Ecto neural progenitor cell (in vitro differentiated cells): ENCODE measurements at regions not wholly inside any gene's neighbourhood (a gene's known extent, or its start where the extent isn't known, plus 50 kb on each side); places are given as distances from the start of the nearest gene placed in this dataset.

Experiments used
- DNase-seq: peaks from one replicate; pipeline ENCODE4 v3.0.0-alpha.2; 2018; ENCODE audit warnings: low spot score

DNA sequence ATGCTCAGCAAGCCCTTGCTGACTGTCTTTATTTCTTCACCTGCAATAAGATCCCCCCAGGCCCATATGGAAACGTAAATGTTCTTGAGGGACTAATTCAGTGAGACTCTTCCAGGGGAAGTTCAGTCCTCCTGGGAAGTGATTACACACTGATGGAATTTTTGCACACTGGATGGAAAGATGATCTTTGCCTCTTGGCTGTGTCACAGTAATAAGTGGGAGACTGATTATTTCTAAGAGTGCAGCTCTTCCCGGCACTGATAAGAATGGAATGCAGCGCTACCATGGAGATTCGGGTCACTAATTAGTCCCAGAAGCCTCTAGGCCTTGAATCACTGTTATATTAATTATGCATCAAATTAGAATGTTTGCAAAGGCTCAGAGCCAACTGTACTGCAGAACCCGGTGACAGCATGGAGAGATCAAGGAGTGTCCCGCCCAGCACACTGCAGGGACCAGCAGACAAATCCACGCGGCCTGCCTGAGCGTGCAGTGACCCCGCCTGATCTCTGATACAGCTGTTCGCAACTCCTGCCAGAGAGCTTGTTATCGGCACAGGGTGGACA, 178.3 kb downstream of the SNX19 start:
- no peak for DNase-seq

DNA sequence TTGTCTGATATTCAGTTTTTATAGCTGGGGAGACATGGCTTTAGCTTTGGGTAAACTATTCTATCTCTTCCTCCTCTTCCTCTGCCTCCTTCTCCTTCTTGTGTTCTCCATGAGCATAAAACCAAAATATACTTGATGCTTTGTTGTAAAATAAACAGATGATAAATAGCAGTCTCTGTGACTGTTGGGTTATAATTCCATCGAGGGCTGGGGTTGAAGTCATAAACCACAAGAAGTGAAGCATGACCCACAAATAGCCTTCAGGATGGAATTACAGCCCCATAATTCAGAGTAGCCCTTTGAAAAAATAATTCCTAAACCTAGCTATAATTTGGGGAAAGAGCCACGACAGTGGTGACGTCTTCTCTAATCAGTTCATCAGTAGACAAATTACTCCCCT, 177.7 kb downstream of the SNX19 start:
- DNase-seq: no peak

DNA sequence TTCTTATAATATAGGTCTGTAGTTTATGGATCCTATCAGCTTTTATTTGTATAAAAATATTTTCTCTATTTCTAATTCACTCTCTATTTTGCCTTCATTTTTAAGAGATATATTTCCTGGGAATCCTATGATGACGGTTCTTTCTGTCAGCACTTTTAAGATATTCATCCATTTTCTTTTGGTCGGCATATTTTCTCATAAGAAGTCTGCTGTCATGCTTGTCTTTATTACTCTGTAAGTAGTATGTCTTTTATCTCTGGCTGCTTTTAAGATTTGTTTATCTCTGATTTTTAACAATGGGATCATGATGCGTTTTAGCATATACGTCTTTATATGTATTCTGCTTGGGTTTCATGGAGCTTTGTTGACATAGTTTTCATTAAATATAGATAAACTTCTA, 175.5 kb downstream of the SNX19 start:
- DNase-seq: no peak

DNA sequence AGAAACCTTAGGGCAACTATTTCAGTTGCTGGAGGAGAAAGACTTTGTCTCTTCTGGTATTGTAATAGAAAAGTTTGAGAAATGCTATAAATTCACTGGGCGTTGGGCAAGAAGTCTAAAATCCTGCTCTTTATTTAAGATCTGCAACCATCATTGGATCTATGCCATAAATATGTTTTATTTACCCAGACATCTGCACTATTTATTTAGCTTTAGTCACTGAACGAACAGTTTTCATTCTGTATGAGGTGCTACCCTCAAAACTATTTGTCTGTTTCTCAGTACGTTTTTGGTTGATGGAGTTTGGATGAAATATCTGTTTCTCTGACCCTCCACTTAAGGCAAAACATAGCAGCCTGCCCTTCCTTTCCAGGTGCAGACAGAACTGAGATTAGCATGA, 171.5 kb downstream of the SNX19 start:
- no peak for DNase-seq

DNA sequence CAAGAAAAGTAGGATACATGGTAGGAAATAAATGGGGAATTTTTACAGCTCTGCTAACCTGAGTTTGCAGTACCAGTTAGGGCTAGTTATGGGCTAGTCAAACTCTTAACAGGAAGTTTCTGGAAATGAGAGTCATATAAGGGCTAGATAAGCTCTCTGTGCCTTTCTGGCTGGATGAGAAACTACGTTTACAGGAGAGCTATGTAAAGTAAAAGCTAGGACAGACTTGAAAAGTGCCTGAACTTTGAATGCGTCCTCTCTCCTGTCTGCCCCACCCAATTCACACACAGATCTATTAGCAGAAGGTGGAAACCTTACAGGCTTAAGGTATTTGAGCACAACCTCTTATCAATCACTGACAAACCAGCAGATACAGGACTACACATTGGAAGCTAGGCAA, 167.1 kb downstream of the SNX19 start:
- no peak for DNase-seq

DNA sequence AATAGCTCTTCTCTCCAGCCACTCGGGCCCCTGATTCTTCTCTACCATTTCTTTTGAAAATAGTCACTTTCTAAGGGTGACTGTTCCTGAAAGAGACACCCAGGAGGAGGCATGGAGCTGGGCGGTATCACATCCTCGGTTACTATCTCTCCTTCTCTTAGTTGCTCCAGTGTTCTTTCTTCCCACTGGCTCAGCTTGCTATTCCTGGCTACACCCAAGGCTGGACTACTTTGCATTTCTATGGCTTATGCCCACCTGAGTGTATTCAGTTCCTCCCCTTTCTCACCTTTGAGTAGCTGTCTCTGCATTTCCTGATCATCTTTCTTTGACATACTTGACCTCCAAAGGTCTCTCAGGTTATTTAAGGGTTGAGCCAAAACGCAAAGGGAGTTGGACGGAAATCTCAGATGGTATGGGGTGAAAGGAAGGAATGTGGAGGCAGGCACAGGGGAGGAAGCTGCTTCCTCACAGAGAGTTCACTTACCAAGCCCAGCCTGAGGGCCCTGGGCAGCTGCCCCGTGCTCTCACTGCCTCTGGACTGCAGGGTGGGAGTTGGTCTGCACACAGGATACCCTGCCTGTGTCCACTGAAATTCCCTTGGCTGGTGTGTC, 155.7 kb downstream of the SNX19 start:
- no peak for DNase-seq

DNA sequence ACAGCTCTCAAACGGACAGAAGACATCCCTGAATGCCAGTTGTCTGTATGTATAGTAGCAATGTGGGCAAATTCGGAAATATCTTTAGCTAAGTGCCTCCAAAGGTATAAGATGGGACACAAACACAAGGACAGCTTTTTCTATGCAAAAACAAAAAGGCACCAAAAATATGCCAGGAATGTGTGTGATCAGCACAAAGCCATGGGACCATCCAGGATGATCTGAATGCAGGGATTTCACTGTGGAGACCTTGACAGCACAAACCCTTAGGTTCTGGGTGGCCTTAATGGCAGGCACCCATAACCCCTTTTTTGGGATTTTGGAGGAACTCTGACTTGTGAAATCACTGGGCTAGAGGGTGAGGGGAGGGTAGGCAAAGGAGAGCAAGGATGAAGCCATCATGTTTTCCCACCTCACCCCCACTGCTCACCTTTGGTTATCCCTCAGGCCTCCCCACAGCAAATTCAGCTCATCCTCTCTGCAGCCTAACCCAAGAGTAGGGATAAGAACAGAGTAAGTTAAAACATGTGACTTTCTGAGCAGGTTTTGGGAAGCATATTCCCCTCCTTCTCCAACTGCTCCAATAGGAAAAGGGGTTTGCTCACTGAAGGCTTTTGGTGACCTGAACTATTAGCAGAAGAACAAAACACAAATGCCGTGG, 154.6 kb downstream of the SNX19 start:
- no peak for DNase-seq

DNA sequence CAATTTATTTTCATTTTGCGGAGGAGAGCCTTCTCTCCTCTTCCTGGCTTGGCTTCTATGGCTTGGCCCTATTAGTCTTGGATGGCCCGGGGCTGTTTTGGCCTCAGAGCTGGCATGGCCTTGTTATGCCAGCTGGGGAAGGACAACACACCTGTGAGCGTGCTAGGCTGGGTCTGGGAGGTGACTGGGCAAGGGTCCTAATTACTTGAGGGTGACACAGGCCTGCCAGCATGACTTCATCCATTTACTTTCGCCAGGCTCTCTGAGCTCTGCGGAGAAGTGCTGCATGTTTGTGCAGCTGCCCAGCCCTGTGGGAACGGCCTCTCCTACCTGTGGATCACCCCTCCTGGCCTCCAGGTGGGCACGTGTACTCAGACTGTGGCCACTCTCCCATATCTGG, 153.6 kb downstream of the SNX19 start:
- DNase-seq: no peak

DNA sequence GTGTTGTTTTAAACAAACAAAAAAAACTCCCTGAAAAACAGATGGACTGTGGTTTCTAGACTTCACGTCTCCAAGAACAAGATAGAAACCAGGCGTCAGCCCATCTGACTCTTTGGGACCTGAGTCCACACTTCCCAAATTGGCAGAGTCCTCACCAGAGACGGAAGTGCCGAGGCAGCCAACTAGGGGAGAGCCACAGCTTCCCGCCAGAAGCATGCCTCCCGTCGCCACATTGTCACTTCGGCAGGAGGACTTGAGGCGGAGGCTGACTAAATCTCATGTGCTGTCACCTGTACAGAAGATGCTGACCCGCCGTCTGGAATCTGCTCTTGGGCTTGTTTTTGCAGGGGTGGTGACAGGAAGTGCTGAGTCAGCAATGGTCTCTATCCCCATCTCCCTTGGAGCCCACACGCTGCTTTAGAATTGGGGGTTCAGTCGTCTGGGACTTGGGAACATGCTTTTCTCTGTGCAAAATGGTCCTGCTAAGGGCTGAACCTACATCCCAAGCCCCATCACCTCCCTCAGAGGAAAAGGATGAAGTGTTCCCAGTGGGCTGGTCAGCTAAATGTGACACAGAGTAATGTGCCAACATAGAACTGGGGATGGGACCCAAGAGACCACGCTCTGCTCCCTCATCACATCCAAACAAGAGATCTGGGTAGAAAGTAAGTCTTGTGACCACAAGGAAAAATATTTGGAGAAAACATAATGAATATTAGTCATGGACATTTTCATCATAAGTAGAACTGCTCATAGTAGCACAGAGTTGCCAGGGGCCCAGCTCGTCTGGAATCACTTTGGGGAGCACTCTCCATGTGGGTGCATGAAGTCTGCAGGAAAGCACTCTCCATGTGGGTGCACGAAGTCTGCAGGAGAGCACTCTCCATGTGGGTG, 152.9 kb downstream of the SNX19 start:
- DNase-seq: no peak

DNA sequence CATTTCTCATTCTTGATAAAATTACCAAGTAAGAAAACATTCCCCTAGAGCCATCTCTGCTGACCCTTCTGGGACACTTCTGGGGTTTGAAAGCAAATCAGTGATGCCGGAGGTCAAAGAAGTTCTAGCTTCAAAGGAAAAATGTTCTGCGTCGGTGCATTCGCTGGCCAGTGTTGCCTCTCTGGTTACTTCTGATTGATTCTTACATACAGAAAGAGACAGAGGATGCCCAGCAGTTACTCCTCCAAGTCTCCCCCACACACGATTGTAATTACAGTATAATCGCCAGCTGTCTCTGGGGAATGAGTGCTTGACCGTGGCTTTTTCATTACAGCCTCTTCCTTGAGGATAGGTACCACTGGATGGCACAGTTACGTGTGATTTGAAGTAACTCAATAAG, 150.9 kb downstream of the SNX19 start:
- DNase-seq: no peak

DNA sequence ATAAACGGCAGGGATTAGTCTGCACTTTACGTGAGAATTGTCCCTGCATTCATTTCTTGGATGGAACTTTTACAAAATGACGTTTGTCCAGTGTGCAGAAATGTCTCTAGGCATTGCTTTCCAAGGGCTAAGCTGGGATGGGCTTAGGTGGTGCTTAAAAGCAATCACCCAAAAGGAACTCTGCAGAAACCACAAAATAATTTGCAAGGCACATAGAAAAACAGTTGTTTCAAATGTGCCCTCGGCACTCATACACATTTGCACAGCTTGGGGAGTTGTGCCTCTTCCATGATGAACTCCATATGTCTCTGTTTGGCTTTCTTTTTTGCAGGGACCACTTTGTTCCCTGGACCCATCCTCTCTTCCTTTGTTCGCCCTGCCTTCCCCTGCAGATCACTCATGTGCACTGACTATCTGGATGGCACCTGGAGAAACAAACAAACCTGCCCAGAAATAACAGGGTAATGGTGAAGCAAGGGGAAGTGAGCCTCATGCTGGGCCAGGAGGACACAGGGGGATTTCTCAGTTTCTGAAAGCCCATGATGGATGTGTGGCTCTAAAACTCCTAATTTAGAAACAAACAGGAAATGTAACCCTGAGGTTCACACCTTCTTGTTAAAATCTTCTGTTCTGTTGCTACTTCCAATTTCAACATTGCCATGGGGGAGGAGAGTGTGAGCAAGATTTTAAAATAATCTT, 150.2 kb downstream of the SNX19 start:
- DNase-seq: no peak

DNA sequence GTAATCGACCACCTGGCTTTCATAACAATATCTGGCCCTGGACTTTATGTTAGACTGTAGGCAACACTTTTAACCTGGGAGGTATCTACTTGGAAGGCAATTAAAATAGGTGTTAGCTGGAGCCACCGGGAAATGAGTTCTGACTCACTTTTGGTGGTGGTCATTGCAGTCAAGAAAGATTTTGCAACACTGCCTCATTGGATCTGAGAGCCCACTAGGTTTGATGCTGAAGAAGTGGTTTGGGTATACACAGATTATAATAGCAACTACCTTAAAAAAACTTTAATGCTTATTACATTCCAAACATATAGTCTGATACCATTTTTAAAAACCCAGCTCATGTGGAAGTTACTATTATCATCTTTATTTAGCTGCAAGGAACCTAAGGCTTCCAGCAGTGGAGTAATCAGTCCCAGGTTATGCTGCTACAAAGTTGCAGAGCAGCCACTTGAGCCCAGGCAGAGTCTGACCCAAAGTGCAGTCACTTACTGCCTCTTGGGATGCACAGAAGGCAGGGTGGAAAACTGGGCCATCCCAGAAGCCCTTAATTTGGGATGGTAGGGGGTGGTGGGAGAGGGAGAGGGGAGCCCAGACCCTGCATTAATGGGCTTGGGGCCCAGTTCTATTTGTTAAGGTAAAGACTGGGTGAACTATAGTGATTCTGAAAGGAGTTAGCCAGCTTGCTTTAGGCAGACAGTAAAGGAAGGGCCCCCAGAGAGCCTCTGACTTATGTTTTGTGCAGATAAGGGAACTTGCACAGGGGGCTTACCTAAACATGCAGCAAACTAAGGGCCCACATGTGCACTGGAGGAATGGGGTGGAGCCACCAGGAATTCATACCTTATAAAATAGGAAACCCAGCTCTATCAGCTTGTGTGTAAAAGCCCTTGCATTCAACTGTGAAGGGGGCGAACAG, 149.4 kb downstream of the SNX19 start:
- no peak for DNase-seq

DNA sequence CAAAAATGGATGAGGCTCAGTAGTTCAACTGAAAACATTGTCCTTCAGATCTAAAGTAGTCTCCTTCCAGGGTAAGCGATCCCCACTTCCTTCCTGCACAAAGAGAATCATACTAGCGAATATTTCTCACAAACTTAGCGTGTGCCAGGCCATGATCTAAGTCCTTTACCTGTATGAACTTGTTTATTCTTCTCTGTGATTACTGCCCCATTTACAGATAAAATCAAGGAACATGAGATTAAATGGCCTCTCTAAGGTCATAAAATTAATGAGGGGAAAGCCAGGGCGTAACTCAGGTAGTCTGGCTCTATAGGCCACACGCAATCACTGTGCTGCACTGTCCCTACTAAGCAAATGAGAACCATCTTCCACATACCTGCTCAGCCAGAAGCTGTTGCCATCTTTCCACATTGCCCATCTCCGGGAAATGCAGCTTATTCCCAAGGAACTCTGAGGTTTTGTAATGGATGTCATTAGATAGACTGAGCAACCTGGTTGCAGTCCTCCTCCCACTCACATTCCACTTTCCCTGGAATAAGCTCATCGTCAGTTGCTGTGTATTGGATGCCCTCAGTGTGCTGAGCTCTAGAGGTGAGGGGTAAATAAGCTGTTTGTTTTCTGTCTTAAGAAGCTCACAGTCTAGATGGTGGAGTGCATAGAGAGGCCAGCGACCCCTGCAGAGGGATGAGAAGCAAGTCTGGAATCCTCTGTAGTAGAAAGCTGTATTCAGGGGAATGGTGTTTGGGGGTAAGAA, 146.3 kb downstream of the SNX19 start:
- no peak for DNase-seq

DNA sequence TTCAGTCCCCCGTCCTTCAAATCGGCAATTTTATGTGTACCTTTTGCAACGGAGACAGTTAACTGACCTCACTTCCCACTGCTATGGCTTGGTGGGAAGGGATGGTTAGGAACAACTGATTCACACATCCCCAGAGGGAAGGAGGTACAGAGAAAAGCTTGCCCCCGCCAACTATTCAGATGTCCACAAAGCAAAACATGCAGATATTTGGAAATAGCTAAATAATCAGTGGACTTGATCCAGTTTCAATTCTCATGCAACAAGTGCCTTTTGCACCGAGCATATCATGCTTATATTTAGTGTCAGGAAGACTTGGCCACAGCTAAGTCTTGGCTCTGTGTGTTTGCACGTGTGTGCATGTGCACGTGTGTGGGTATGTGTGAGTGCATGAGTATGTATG, 144.6 kb downstream of the SNX19 start:
- DNase-seq: peak; percentile 16

DNA sequence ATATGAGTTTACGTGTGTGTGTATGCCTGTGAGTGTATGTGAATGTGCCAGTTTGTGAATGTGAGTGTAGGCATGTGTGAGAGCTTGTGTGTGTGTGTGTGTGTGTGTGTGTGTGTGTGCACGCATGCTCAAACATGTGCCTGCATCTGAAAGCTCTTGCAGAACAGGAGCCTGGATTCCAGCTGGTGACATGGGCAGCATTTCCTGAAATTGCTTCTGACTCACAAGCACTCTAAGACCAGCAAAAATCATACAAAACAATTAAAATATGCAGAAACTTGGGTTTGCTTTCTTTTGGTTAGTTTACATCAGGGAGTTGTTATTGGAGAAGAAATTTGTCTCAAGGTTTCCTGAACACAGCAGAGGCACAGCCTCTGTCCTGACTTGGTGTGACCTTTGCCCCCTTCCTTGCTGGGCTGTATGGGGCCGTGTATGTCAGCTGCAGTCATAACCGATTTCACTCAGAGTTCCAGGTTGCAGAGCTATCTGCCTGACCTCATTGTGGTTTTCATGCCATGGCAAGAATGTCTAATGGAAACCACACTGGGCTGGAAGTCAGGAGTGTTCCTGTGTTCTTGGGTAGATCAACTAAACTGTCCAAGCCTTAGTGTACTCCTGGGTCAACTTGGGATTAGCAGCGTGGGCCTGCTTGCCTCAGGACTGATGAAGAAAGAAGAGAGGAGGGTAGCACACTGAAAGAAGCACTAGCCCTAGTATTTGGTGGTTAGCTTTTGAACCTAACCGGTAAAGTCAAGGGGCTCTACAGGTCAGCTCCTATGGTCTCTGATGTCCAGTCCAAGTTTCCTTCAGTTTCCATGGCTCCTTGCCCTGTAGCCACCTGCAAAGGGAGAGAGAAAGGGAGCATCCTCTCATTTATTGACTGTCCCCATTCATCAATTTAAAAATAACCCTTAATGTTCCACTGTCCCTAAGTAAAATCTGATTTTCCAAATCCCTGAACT, 143.7 kb downstream of the SNX19 start:
- DNase-seq: peak; percentile 23

DNA sequence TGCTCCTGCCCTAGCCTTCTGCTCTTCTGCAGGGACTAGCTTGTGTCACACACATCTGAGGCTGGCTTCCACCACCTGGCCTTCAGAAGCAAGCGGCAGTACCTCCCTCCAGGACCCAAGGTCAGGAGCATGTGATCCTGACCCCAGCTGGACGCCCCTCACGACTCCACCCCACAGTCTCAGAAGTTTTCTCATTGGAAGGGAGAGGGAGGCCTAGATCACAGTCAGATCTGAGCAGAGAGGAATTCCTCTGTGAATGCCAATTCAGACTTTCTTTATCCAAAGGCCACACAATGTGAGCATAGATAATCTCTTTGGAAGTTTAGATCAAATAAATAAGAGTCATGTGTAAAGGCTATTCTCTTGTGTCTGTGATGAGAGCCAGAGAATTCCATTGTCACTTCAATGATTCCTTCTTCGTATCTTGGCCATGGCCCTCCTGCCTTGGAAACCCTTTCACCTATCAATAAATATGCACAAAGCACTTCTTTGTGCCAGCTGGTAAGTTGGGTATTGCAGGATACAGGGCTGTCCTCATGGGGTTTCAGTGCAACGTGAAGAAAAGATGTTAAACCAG, 142.9 kb downstream of the SNX19 start:
- DNase-seq: peak; percentile 10

DNA sequence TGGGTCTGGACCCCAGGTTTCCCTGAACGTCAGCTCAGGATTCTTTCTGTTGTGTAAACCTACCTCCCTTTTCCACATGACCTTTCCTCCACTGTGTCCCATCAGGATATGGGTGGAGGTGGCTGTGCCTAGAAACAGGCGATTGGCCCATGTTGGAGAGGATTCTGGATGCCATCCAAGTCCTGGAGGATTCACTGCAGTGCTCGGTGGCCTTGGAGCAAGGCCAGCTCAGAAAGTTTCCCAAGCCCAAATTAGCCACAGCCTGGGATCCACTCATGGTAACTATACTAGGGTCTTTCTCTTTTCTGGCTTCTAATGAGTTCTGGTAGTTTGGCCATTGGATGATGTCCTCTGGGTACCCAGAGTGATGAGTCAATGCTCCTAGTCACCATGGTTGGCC, 141.6 kb downstream of the SNX19 start:
- DNase-seq: peak; percentile 8

DNA sequence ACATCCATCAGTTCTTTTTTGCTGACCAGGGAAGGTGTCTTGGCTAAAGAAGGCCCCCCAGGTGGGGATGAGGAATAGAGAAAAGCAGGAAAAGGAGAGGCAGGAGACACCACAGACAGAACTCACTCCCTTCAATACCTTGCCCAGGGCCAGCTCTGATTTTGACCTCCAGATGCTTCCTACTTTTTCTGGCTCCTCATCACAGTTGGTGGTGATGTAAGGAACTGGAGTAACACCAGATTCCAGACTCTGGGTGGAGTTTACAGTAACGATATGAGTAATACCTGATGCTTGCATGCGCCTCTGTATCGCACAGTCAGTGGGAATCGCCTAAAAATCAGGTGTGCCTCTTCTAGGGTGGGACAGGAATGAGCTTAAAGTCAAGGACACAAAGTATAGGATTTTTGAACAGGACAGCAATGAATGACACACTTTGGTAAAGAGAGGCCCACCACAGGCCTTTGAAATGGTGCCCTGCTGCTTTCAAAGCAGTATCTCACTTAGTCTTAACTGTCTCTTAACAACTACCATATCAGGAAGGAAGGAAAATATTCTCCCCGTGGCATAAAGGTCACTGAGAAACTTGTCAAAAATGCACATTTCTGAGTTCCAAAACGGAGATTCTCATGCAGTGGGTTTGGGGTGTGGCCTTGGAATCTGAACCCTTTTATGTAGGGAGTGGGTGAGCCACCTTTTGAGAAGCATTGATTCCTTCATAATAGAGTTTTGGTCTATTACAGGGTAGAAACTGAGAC, 140.8 kb downstream of the SNX19 start:
- DNase-seq: peak; percentile 11
